ENCODE measurements at regions not wholly inside any gene's neighbourhood (a gene's known extent, or its start where the extent isn't known, plus 50 kb on each side); places are given as distances from the start of the nearest gene placed in this dataset.

DNA sequence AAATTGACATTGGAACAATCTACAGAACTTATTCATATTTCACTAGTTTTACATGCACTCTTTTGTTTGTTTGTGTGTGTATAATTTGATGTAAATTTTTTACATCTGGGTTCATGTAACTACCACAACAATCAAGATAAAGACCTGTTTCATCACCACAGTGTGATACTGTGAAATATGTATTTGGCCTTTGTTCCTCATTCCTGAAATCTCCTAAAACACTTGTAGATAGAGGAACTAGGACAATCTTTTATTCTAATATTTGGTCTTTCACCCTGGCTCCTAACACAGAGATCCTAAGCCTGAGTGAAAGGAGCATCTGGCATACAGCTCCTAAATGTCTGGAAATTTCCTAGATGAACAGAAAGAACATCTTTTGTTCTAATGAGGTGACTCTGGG, 155.0 kb upstream of the GPR149 start:
- TF ChIP-seq, protein P1, sequence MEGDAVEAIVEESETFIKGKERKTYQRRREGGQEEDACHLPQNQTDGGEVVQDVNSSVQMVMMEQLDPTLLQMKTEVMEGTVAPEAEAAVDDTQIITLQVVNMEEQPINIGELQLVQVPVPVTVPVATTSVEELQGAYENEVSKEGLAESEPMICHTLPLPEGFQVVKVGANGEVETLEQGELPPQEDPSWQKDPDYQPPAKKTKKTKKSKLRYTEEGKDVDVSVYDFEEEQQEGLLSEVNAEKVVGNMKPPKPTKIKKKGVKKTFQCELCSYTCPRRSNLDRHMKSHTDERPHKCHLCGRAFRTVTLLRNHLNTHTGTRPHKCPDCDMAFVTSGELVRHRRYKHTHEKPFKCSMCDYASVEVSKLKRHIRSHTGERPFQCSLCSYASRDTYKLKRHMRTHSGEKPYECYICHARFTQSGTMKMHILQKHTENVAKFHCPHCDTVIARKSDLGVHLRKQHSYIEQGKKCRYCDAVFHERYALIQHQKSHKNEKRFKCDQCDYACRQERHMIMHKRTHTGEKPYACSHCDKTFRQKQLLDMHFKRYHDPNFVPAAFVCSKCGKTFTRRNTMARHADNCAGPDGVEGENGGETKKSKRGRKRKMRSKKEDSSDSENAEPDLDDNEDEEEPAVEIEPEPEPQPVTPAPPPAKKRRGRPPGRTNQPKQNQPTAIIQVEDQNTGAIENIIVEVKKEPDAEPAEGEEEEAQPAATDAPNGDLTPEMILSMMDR (IDR thresholded peaks at IDR 0.05), result no peak
- TF ChIP-seq EZH2 (IDR thresholded peaks at IDR 0.05; ENCODE audit: borderline replicate concordance, insufficient read depth, low read depth, low read length, poor library complexity, severe bottlenecking), result no peak

All from B cell (primary cell).